Vagina (tissue), 2 donors: ENCODE measurements at regions not wholly inside any gene's neighbourhood (a gene's known extent, or its start where the extent isn't known, plus 50 kb on each side); places are given as distances from the start of the nearest gene placed in this dataset.

ENCODE experiments used
- DNase-seq, 2 donors: peaks; one replicate each; pipeline ENCODE4 v3.0.0-alpha.2; 2017; ENCODE audit errors: extremely low spot score in 2 of 2
- H3K27ac ChIP-seq: fragments of 200-600 bp; sonication (generic); one replicate; pipeline ENCODE4 v1.5.1; 2019
- H3K27me3 ChIP-seq: fragments of 200-600 bp; sonication (generic); one replicate; pipeline ENCODE4 v1.5.1; 2019
- H3K36me3 ChIP-seq, 2 donors: fragments of 200-600 bp; sonication (generic); one replicate each; pipeline ENCODE4 v1.5.1; 2017 to 2019
- H3K4me1 ChIP-seq: fragments of 200-600 bp; sonication (generic); one replicate; pipeline ENCODE4 v1.5.1; 2019
- H3K4me3 ChIP-seq, 2 donors: fragments of 200-600 bp; sonication (generic); 1 replicate in 1 of 2; 2 replicates in 1 of 2; pipeline ENCODE4 v1.5.1; 2016 to 2019
- H3K9me3 ChIP-seq: fragments of 200-600 bp; sonication (generic); one replicate; pipeline ENCODE4 v1.5.1; 2019
- CTCF ChIP-seq, 3 experiments: fragments of 450-650 bp in 2 of 3; fragments of 200-600 bp in 1 of 3; sonication (generic) in 1 of 3; IDR thresholded peaks; one replicate each; pipeline ENCODE4 v1.5.1; 2017 to 2019; ENCODE audit warnings: antibody characterized with exemption in 3 of 3, mild to moderate bottlenecking in 2 of 3, moderate library complexity in 2 of 3
- POLR2A ChIP-seq, 2 donors: fragments of 450-650 bp; IDR thresholded peaks; one replicate each; pipeline ENCODE4 v1.6.1; 2017; ENCODE audit warnings: antibody characterized with exemption in 2 of 2, mild to moderate bottlenecking in 2 of 2, moderate library complexity in 2 of 2
- POLR2AphosphoS5 ChIP-seq, 2 donors: sonication (generic); formaldehyde crosslinking; IDR thresholded peaks; one replicate each; pipeline ENCODE4 v1.9.0; 2017; ENCODE audit warnings: antibody characterized with exemption in 2 of 2, mild to moderate bottlenecking in 2 of 2, low read depth in 1 of 2; ENCODE audit not compliant: insufficient read depth in 1 of 2
- intact Hi-C: fragments of 100-400 bp; cut with DNase I; formaldehyde crosslinking; loops from one replicate; pipeline ENCODE4 v1.15.1; 2023

DNA sequence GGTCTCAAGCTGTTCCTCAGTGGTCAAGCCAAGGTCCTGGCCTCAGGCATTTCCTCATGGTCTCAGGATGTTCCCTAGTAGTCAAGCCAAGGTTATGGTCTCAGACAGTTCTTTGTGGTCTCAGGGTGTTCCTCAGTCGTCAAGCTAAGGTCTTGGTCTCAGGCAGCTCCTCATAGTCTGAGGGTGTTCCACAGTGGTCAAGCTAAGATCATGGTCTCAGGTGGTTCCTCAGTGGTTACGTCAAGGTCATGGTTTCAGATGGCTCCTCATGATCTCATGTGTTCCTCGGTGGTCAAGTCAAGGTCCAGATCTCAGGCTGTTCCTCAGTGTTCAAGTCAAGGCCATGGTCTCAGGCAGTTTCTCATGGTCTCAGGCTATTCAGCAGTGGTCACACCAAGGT, 540.1 kb downstream of the VRK1 start:
- intact Hi-C loops, result no loop called here
- no peak for TF ChIP-seq CTCF (IDR thresholded peaks at IDR 0.05)
- TF ChIP-seq POLR2AphosphoS5 (IDR thresholded peaks at IDR 0.05; ENCODE audit: insufficient read depth in 1 of 2, low read depth in 1 of 2), result no peak
- TF ChIP-seq POLR2A (IDR thresholded peaks at IDR 0.05), result no peak

DNA sequence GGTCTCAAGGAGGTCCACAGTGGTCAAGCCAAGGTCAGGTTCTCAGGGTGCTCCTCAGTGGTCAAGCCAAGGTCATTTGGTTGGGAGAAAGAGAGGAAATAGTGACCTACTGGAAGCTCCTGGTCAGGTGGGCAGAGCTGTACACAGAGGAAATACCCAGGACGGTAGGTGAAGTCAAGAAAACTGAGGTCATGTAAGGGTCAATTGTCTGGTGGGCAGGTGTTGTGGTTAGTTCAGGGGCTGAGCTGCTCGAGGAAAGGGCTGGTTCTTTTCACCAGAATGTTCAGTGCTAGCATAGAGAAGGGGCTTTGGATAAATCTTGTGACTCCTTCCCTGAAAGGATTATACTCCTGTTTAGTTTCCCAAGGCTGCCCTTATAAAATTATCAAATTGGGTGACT, 540.5 kb downstream of the VRK1 start:
- TF ChIP-seq CTCF (IDR thresholded peaks at IDR 0.05), result no peak
- no peak for TF ChIP-seq POLR2A (IDR thresholded peaks at IDR 0.05)
- no peak for TF ChIP-seq POLR2AphosphoS5 (IDR thresholded peaks at IDR 0.05; ENCODE audit: insufficient read depth in 1 of 2, low read depth in 1 of 2)
- Histone ChIP-seq H3K27me3 (no peaks in the 10 kb centered on the region), H3K4me1 (no peaks in the 10 kb centered on the region), H3K9me3 (no peaks in the 10 kb centered on the region), H3K27ac (no peak overlapping the region), H3K36me3 (no peaks in the 10 kb centered on the region), H3K4me3 (no peak overlapping the region)
- intact Hi-C loops, result no loop called here
- no peak for DNase-seq

More for the DNA sequence above, 540.1 kb downstream of the VRK1 start:
- Histone ChIP-seq H3K27me3 (no peaks in the 10 kb centered on the region), H3K4me1 (no peaks in the 10 kb centered on the region), H3K27ac (no peak overlapping the region), H3K36me3 (no peaks in the 10 kb centered on the region), H3K4me3 (no peak overlapping the region), H3K9me3 (no peaks in the 10 kb centered on the region)
- no peak for DNase-seq

DNA sequence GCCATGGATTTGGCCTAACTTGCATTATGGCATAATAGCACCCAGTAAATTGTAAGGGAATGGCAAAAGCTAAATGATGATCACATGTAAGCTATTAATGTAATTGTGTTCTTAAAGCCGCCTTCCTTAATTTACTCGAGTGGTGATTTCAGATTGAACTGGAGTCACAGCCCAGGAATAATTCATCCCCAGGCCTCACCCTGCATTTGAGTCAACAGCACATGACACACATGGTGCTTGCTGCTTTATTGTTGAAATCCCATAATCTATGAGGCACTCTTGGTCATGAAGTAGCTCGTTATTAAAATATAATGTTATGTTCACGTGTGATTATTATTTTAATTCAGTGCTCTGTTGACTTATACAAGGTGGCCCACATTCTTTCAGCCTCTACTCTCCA, 547.5 kb downstream of the VRK1 start:
- intact Hi-C loops, result no loop called here

DNA sequence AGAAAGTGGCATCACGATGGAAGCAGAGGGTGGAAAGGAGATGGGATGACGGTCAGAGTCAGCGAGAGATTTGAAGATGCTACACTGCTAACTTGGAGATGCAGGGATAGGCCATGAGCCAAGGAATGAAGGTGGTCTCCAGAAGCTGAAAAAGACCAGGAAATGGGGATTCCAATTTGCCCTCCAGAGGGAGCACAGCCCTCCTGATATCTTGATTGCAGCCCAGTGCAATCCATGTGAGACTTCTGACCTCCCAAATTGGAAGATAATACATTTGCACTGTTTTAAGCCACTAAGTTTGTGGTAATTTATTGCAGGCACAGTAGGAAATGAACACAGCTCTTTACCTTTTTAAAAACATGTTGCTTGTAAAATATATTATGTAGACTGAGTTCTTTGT, 549.5 kb downstream of the VRK1 start:
- intact Hi-C loops, result no loop called here
- Histone ChIP-seq H3K27me3 (no peaks in the 10 kb centered on the region), H3K27ac (no peak overlapping the region), H3K4me3 (no peak overlapping the region), H3K4me1 (no peaks in the 10 kb centered on the region), H3K36me3 (no peaks in the 10 kb centered on the region), H3K9me3 (no peaks in the 10 kb centered on the region)
- TF ChIP-seq CTCF (IDR thresholded peaks at IDR 0.05) (no peak), POLR2A (IDR thresholded peaks at IDR 0.05) (no peak), POLR2AphosphoS5 (IDR thresholded peaks at IDR 0.05; ENCODE audit: insufficient read depth in 1 of 2, low read depth in 1 of 2) (no peak)
- DNase-seq, result no peak

More for the DNA sequence above, 547.5 kb downstream of the VRK1 start:
- Histone ChIP-seq H3K36me3 (no peaks in the 10 kb centered on the region), H3K27ac (no peak overlapping the region), H3K4me1 (no peaks in the 10 kb centered on the region), H3K4me3 (no peak overlapping the region), H3K27me3 (no peaks in the 10 kb centered on the region), H3K9me3 (no peaks in the 10 kb centered on the region)
- DNase-seq, result no peak
- no peak for TF ChIP-seq POLR2AphosphoS5 (IDR thresholded peaks at IDR 0.05; ENCODE audit: insufficient read depth in 1 of 2, low read depth in 1 of 2)
- no peak for TF ChIP-seq CTCF (IDR thresholded peaks at IDR 0.05)

- Histone ChIP-seq H3K27me3 (no peaks in the 10 kb centered on the region), H3K27ac (no peak overlapping the region), H3K36me3 (no peaks in the 10 kb centered on the region), H3K4me1 (no peaks in the 10 kb centered on the region), H3K4me3 (no peak overlapping the region), H3K9me3 (no peaks in the 10 kb centered on the region)
- intact Hi-C loops, result no loop called here
- no peak for DNase-seq
- TF ChIP-seq POLR2A (IDR thresholded peaks at IDR 0.05) (no peak), CTCF (IDR thresholded peaks at IDR 0.05) (no peak), POLR2AphosphoS5 (IDR thresholded peaks at IDR 0.05; ENCODE audit: insufficient read depth in 1 of 2, low read depth in 1 of 2) (no peak)
Measured at GRCh38 chr14:97349463-97349862, 552.3 kb downstream of the VRK1 start.
